Activated naive CD4-positive, alpha-beta T cell treated with anti-CD3 and anti-CD28 coated beads, Interleukin-2, amount 50 U/mL, for 24 hours (primary cell): ENCODE measurements at regions not wholly inside any gene's neighbourhood (a gene's known extent, or its start where the extent isn't known, plus 50 kb on each side); places are given as distances from the start of the nearest gene placed in this dataset.

Experiments used
- H3K27ac Mint-ChIP-seq: one replicate; pipeline ENCODE4 v1.8.0; 2021; ENCODE audit warnings: mild to moderate bottlenecking, mixed read lengths
- H3K27me3 Mint-ChIP-seq: one replicate; pipeline ENCODE4 v1.8.0; 2021; ENCODE audit warnings: mixed read lengths
- H3K36me3 Mint-ChIP-seq: one replicate; pipeline ENCODE4 v1.8.0; 2021; ENCODE audit warnings: mixed read lengths
- H3K4me1 Mint-ChIP-seq: one replicate; pipeline ENCODE4 v1.8.0; 2021; ENCODE audit warnings: mixed read lengths
- H3K4me3 Mint-ChIP-seq: one replicate; pipeline ENCODE4 v1.8.0; 2021; ENCODE audit warnings: mild to moderate bottlenecking, mixed read lengths
- H3K9me3 Mint-ChIP-seq: one replicate; pipeline ENCODE4 v1.8.0; 2021; ENCODE audit warnings: mixed read lengths

- H3K4me3 Mint-ChIP-seq: no peak overlapping the region
- peaks cover 36% of the 10 kb centered on the region for H3K4me1 Mint-ChIP-seq
- peak overlapping the region; percentile 10 for H3K27ac Mint-ChIP-seq
Measured at GRCh38 chr15:31487811-31488436, 161.3 kb downstream of the KLF13 start.

GRCh38 chr15:31488437-31489204 is 162.0 kb downstream of the KLF13 start:
- Mint-ChIP-seq H3K36me3 (peaks cover 5% of the 10 kb centered on the region), H3K4me3 (no peak overlapping the region), H3K9me3 (no peaks in the 10 kb centered on the region), H3K27ac (peak overlapping the region; percentile 10), H3K27me3 (peaks cover 1% of the 10 kb centered on the region), H3K4me1 (peaks cover 35% of the 10 kb centered on the region)

More at GRCh38 chr15:31487811-31488436, 161.3 kb downstream of the KLF13 start:
- no peaks in the 10 kb centered on the region for H3K9me3 Mint-ChIP-seq
- H3K36me3 Mint-ChIP-seq: peaks cover 5% of the 10 kb centered on the region
- peaks cover 1% of the 10 kb centered on the region for H3K27me3 Mint-ChIP-seq

GRCh38 chr15:31489281-31489680 is 162.6 kb downstream of the KLF13 start:
- Mint-ChIP-seq H3K27me3 (peaks cover under 1% of the 10 kb centered on the region), H3K27ac (no peak overlapping the region), H3K4me3 (no peak overlapping the region), H3K36me3 (peaks cover 5% of the 10 kb centered on the region), H3K4me1 (peaks cover 33% of the 10 kb centered on the region), H3K9me3 (no peaks in the 10 kb centered on the region)

GRCh38 chr15:31489801-31490646 is 163.4 kb downstream of the KLF13 start:
- Mint-ChIP-seq H3K4me3 (no peak overlapping the region), H3K27ac (no peak overlapping the region), H3K27me3 (no peaks in the 10 kb centered on the region), H3K9me3 (no peaks in the 10 kb centered on the region), H3K36me3 (peaks cover 5% of the 10 kb centered on the region), H3K4me1 (peaks cover 26% of the 10 kb centered on the region)

GRCh38 chr15:31494786-31495185 is 168.2 kb downstream of the KLF13 start:
- Mint-ChIP-seq H3K36me3 (peaks cover 5% of the 10 kb centered on the region), H3K9me3 (no peaks in the 10 kb centered on the region), H3K4me1 (peaks cover 5% of the 10 kb centered on the region), H3K27me3 (no peaks in the 10 kb centered on the region), H3K4me3 (no peak overlapping the region), H3K27ac (no peak overlapping the region)

- Mint-ChIP-seq H3K9me3 (no peaks in the 10 kb centered on the region), H3K36me3 (peaks cover 5% of the 10 kb centered on the region), H3K27ac (no peak overlapping the region), H3K27me3 (no peaks in the 10 kb centered on the region), H3K4me1 (peaks cover under 1% of the 10 kb centered on the region), H3K4me3 (no peak overlapping the region)
Measured at GRCh38 chr15:31495281-31495680, 168.6 kb downstream of the KLF13 start.

GRCh38 chr15:31497838-31498237 is 171.2 kb downstream of the KLF13 start:
- Mint-ChIP-seq H3K4me1 (no peaks in the 10 kb centered on the region), H3K9me3 (no peaks in the 10 kb centered on the region)

GRCh38 chr15:31498329-31498728 is 171.7 kb downstream of the KLF13 start:
- H3K9me3 Mint-ChIP-seq: no peaks in the 10 kb centered on the region
- H3K4me3 Mint-ChIP-seq: no peak overlapping the region
- no peak overlapping the region for H3K27ac Mint-ChIP-seq
- H3K4me1 Mint-ChIP-seq: no peaks in the 10 kb centered on the region
- H3K36me3 Mint-ChIP-seq: no peaks in the 10 kb centered on the region
- H3K27me3 Mint-ChIP-seq: no peaks in the 10 kb centered on the region

More at GRCh38 chr15:31497838-31498237, 171.2 kb downstream of the KLF13 start:
- no peaks in the 10 kb centered on the region for H3K27me3 Mint-ChIP-seq
- no peaks in the 10 kb centered on the region for H3K36me3 Mint-ChIP-seq
- H3K4me3 Mint-ChIP-seq: no peak overlapping the region
- no peak overlapping the region for H3K27ac Mint-ChIP-seq

DNA sequence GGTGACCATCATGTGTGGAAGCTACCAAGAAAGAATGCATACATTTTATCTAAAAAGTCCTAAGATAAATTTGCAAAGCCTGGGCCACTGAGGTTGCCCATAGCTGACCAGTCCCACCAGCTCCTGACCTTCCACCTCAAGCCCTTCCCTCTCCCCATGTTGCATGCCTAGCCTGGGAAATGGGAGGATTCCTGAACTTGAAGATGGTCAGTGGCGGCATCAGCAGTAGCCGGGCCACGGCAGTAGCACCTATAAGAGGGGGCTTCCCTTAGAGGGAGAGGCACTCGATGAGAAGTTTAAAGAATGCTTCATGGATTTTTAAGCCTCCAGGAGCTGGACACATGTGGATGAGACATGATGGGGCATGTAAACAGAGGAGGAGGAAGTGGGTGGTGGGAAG is 172.1 kb downstream of the KLF13 start:
- H3K27ac Mint-ChIP-seq: no peak overlapping the region
- H3K4me1 Mint-ChIP-seq: no peaks in the 10 kb centered on the region
- no peaks in the 10 kb centered on the region for H3K9me3 Mint-ChIP-seq
- no peak overlapping the region for H3K4me3 Mint-ChIP-seq
- H3K36me3 Mint-ChIP-seq: no peaks in the 10 kb centered on the region
- H3K27me3 Mint-ChIP-seq: no peaks in the 10 kb centered on the region

GRCh38 chr15:31499236-31499952 is 172.8 kb downstream of the KLF13 start:
- no peak overlapping the region for H3K27ac Mint-ChIP-seq
- H3K4me1 Mint-ChIP-seq: no peaks in the 10 kb centered on the region
- H3K27me3 Mint-ChIP-seq: no peaks in the 10 kb centered on the region
- H3K4me3 Mint-ChIP-seq: no peak overlapping the region
- no peaks in the 10 kb centered on the region for H3K36me3 Mint-ChIP-seq
- H3K9me3 Mint-ChIP-seq: no peaks in the 10 kb centered on the region

DNA sequence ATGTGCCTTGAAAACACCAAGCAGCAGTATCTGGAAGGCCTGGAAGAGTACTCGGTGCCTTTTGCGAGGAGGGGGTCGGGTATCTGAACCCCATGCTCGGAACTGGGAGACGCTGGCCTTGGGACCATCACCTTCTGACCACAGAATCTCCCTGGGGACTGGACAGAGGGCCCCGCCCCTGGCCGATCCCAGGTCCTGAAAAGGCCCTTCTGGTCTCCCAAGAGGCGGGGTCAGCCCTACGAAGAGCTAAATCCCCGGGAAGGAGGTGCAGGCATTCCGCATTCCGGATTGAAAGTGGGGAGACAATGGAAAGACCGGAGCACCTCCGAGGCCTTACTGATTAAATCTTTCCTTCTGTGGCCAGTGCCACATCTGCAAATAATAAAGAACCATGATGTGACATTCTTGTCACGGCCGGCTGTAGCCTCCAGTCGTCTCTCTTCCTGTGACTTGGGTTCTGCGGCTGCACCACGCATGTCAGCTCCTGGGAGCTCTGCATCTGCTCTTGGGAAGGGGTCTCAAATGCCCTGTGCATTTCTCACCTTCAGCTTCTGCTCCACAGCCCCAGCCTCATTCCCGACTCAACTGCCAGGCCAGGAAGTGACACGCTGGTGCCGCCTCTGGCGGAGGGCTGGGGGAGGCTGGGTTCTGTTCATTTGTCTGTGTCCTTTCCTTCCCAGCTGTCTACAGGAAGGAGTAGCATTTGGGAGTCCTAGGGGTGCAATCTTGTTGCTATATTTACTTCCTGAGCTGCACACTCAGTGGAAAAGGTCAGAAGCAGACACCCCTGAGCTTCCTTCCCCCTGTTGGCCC is 173.5 kb downstream of the KLF13 start:
- H3K4me3 Mint-ChIP-seq: no peak overlapping the region
- H3K27ac Mint-ChIP-seq: no peak overlapping the region
- no peaks in the 10 kb centered on the region for H3K9me3 Mint-ChIP-seq
- no peaks in the 10 kb centered on the region for H3K36me3 Mint-ChIP-seq
- H3K4me1 Mint-ChIP-seq: no peaks in the 10 kb centered on the region
- no peaks in the 10 kb centered on the region for H3K27me3 Mint-ChIP-seq

GRCh38 chr15:31500766-31501449 is 174.3 kb downstream of the KLF13 start:
- Mint-ChIP-seq H3K27me3 (no peaks in the 10 kb centered on the region), H3K9me3 (no peaks in the 10 kb centered on the region), H3K4me3 (no peak overlapping the region), H3K27ac (no peak overlapping the region), H3K36me3 (no peaks in the 10 kb centered on the region), H3K4me1 (no peaks in the 10 kb centered on the region)

GRCh38 chr15:31501536-31502157 is 175.0 kb downstream of the KLF13 start:
- Mint-ChIP-seq H3K27me3 (no peaks in the 10 kb centered on the region), H3K9me3 (no peaks in the 10 kb centered on the region), H3K27ac (no peak overlapping the region), H3K36me3 (no peaks in the 10 kb centered on the region), H3K4me3 (no peak overlapping the region), H3K4me1 (no peaks in the 10 kb centered on the region)
